Epithelial cell of proximal tubule (primary cell): ENCODE measurements at regions not wholly inside any gene's neighbourhood (a gene's known extent, or its start where the extent isn't known, plus 50 kb on each side); places are given as distances from the start of the nearest gene placed in this dataset.

Experiments
- DNase-seq: peaks from one replicate; pipeline ENCODE4 v3.0.0-alpha.2; 2011; ENCODE audit warnings: low read depth
- H3K4me3 ChIP-seq: 2 replicates; pipeline ENCODE4 v1.5.1; 2011; ENCODE audit warnings: low read depth, mild to moderate bottlenecking, low read length
- TF ChIP-seq, protein P1 (sequence below): conservative IDR thresholded peaks from 2 replicates; pipeline ENCODE4 v1.5.1; 2012; ENCODE audit warnings: low read depth, mild to moderate bottlenecking, low read length

DNA sequence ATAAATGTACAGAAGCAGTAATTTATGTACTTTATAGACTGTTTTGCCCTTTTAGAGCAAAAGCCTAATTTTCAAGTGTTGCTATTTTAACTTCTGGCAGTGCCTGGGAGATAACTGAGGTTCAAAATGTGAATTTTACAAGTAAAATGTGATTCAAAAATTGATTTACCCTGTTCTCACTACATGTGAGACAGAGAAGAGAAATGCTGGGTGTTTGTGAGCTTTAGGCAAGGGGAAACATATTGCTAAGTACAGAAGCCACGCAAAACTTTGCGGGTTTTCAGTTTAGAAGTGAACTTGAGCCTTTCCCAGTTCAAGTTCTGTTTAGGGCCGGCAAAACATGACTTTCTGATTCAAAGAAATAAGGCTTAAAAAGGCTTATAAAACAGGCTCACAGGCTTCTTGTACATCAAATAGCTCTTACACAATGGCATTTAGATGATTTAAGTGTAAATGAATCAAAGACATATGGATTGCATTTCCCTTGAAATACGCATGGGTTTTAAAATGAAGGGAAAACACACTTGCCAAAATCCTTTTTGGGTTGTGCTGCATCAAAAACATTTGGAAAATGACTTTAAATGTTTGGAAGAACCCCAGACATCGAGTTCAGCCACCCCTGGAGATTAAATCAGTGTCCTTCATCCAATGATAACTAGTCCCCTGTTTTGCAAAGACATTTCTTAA is 370.8 kb upstream of the MEF2C start:
- H3K4me3 ChIP-seq = no peak overlapping the region
- no peak for DNase-seq
- TF ChIP-seq, protein P1, sequence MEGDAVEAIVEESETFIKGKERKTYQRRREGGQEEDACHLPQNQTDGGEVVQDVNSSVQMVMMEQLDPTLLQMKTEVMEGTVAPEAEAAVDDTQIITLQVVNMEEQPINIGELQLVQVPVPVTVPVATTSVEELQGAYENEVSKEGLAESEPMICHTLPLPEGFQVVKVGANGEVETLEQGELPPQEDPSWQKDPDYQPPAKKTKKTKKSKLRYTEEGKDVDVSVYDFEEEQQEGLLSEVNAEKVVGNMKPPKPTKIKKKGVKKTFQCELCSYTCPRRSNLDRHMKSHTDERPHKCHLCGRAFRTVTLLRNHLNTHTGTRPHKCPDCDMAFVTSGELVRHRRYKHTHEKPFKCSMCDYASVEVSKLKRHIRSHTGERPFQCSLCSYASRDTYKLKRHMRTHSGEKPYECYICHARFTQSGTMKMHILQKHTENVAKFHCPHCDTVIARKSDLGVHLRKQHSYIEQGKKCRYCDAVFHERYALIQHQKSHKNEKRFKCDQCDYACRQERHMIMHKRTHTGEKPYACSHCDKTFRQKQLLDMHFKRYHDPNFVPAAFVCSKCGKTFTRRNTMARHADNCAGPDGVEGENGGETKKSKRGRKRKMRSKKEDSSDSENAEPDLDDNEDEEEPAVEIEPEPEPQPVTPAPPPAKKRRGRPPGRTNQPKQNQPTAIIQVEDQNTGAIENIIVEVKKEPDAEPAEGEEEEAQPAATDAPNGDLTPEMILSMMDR = no peak

DNA sequence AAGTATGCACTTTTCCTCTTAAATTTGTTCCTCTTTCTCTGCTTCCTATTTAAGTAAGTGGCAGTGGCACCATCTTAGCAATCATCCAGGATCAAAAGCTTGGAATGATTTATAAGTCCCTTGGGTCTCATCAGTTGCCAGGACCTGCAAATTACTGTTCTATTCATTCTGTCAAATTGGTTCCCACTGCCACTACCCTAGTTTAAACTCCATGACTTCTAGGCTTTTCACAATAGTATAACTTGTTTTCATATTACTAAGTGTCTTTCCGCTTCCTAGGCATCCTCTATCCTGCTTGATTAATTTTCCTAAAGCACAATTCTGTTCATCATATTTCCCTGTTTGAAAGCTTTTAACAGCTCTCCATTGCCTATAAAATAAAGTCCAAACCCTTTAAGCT is 363.9 kb upstream of the MEF2C start:
- TF ChIP-seq, protein P1 = no peak
- DNase-seq = no peak

DNA sequence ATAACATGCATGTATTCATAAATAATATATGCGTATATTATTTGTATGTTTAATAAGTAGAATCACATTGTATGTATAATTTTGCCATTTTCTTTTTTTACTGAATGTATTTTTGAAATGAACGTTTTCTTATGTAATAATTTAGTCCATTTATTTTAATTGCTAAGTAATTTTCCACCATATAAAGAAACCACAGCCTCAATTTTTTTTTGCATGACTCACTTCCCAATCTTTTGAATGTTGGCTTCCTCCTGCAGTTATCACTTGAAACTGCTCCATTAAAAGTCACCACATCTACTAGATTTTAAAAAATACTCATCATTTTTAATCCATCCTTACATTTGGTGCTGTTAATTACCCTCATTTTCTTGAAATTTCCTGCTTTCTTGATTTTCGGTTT is 363.3 kb upstream of the MEF2C start:
- TF ChIP-seq, protein P1 = no peak
- H3K4me3 ChIP-seq = no peak overlapping the region
- no peak for DNase-seq

More for the DNA sequence above, 363.9 kb upstream of the MEF2C start:
- no peak overlapping the region for H3K4me3 ChIP-seq

DNA sequence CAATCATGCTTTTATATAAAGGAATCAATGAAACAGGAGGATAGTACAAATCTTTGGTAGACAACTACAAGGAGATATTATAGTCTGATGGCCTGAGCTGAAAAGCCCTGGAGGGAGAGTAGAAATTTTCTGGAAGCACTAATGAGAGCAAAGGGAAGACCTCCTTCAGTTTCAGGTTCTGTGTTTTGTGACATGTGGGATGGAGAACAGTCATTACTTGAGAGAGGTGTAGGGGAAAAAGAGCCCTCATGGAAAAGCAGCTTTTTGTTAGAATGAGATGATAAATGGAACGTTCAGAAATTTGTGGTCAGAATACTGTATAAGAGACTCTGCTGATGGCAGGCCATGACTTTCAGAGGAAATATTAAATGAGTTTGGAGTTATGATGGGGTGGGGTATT is 360.6 kb upstream of the MEF2C start:
- H3K4me3 ChIP-seq = no peak overlapping the region
- no peak for DNase-seq
- TF ChIP-seq, protein P1 = no peak

DNA sequence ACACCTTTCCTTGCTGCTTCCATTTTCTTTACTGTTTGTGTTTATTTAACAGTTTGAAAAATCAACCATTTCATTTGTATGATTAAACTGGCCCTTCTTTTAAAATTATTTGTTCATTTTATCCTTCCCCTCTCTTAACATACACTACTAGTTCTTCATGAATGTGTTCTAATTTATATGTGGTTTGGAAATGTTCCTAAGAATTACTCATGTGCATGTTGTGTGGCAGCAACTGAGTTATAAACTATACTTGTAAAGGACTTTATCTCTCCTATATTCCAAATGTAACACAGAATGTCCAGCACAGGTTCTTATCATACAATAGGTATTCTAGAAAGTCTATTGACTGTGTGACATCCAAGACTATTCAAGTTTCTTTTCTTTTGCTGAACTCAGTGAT is 358.2 kb upstream of the MEF2C start:
- TF ChIP-seq, protein P1 = no peak
- no peak for DNase-seq
- no peak overlapping the region for H3K4me3 ChIP-seq

DNA sequence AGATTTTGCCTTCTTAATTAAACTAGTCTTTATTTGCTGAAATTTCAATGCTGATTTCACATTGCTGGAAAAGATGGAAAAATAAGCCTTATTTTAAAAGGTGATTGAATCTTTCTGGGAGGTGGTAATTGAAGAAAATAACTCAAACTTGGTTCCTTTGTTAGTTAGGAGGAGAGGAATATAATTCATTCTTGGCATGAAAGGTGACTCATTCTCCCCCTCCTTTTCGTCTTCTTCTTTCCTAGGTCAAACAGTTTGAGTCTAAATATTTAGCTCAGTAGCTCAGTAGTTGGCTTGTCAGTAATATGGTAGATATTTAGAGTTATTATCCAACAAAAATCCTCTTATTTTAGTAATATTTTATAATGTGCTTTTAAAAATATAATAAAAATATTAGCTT is 353.9 kb upstream of the MEF2C start:
- DNase-seq = no peak
- H3K4me3 ChIP-seq = no peak overlapping the region
- TF ChIP-seq, protein P1 = no peak

DNA sequence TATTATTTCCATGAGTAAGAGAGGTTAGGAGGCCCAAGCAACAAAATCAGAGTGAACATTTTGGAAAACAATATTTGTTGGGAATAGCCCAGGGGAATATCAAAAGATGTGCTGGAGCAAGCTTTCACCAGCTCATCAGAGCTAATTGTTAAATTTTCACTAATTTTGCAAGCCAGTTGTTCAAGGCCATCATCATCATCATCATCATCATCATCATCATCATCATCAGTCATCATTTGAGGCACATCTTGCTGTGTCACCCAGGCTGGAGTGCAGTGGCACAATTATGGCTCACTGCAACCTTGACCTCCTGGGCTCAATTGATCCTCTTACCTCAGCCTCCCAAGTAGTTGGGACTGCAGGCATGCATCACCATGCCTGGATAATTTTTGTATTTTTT is 350.5 kb upstream of the MEF2C start:
- no peak for DNase-seq
- TF ChIP-seq, protein P1 = no peak
- H3K4me3 ChIP-seq = no peak overlapping the region
